GM19240 (cell line): ENCODE measurements at regions not wholly inside any gene's neighbourhood (a gene's known extent, or its start where the extent isn't known, plus 50 kb on each side); places are given as distances from the start of the nearest gene placed in this dataset.

Experiments used
- DNase-seq: peaks from one replicate; pipeline ENCODE4 v3.0.0; 2011; ENCODE audit warnings: low spot score; ENCODE audit not compliant: insufficient read length

GRCh38 chr5:174191076-174191475 is 145.6 kb downstream of the NSG2 start:
- no peak for DNase-seq

GRCh38 chr5:174191850-174192655 is 146.5 kb downstream of the NSG2 start:
- DNase-seq: no peak

- no peak for DNase-seq
Measured at GRCh38 chr5:174192901-174193300, 147.4 kb downstream of the NSG2 start.

- no peak for DNase-seq
Measured at GRCh38 chr5:174195517-174195916, 150.0 kb downstream of the NSG2 start.

DNA sequence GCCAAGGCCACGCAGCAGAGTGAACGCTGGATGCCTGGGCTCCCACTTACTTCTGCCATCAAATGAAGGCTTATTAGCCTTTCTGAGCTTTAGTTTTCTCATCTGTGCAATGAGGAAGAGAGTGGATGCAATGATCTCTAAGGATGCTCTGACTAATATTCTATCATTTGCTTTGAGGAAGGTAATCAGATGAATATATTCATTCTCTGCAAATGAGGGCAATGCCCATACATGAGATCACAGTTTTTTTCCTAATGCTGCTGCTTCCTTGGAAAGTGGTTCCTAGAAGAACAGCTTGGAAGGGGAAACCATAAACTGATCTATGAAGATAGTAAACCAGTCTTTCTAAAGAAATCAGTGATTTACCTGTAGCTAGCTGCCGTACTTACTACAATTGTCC is 152.4 kb downstream of the NSG2 start:
- no peak for DNase-seq

GRCh38 chr5:174198541-174198940 is 153.0 kb downstream of the NSG2 start:
- no peak for DNase-seq

DNA sequence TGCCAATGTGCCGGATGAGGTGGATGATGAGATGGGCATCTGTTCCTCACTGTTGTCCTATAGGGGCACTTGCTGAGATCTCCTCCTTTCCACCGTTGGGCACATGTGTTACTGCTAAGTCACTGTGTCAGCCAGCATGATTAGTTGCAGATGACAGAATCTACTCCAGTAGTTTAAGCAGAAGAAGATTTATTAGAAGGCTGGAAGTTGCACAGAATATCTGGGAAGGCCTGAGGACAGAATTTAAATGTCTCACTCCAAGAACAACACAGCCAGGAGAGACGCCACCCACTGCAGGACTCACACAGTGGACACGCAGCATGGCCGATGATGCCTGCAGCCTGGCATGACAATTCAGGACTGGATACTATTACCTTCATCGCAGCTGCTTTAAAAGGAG is 157.5 kb downstream of the NSG2 start:
- DNase-seq: no peak

- DNase-seq: no peak
Measured at GRCh38 chr5:174204535-174205313, 159.2 kb downstream of the NSG2 start.

GRCh38 chr5:174205939-174206338 is 160.4 kb downstream of the NSG2 start:
- DNase-seq: no peak

DNA sequence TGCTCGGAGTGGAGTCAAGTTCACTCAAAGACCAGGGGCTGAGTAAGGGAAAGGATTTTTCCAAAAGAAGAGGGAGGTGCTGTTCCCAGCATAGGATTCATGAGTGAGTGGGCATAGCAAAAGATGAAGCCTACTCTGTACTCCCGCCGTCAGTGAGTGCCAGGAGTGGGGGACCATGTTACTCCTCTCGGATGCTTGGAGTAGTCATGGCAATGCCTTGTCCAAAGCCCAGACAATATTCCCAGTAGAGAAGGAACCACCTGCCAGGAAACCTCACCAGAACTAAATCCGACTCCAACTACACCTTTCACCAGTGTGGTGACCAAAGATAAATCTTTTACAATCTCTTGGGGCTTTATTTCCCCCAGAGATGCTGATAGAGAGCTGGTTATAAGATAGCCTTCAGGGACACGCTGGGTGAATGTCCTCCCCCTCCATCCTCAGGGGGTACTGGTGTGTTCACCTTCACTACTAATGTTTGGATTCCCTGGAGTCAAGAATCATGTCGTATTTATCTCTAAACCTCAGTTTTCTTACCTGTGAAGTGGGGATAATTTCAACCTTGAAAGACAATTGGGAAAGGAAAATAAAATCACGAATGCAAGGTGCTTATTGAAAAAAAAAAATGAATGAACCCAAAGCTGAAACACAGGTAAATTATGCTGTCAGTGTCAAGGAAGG is 165.2 kb downstream of the NSG2 start:
- DNase-seq: no peak

- DNase-seq: no peak
Measured at GRCh38 chr5:174211277-174211626, 165.7 kb downstream of the NSG2 start.

DNA sequence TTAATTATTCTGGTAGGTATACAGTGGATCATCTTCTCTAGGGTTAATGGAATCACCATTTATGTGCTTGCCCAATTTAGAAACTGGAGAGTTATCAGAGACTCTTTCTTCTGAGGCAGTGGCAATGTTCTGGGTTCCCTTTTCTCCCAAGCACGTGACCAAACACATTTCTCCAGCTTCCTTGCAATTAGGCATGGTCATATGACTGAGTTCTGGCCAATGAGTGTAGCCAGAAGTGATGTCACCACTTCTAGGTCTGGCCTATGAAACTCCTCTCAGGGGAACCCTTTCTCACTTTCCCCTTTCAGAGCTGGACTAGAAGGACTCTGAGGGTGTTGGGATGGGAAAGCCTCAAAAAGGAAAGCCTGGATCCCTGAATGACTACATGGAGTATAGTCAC is 172.0 kb downstream of the NSG2 start:
- no peak for DNase-seq

DNA sequence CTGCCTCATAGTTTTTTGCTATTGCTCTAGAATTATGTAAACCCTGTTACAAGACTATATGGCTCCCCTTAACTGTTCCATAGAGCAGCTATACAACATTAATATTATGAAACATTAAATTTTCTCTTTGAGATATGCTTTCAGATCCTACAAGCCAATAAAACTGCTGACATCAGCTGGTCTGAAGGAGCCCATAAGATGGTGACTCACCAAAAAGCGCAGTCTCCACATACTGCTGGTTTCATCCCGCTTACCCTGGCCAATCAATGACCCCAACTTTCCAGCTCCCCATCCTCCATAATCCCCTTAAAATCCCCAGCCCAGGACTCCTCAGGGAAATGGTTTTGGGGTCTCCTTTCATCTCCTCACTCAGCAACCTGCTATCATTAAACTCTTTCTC is 172.7 kb downstream of the NSG2 start:
- DNase-seq: no peak

DNA sequence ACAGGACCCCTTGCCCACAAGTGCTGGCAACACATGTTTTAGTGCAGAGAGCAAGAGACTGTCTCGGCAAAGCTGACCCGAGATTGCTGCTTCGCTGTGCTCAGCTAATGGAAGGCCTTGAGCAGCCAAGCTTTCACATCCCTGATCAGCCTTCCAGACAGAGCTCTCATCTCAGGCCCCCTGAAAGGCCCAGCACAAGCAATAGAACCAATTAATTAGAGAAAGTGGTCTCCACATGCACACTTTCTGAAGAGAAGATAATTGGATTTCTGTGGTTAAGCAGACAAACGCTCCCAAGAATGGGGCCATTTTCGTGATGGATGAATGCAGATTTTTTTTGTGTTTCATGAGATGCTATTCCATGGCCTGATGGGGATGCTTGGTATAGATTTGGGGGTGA is 174.9 kb downstream of the NSG2 start:
- no peak for DNase-seq

DNA sequence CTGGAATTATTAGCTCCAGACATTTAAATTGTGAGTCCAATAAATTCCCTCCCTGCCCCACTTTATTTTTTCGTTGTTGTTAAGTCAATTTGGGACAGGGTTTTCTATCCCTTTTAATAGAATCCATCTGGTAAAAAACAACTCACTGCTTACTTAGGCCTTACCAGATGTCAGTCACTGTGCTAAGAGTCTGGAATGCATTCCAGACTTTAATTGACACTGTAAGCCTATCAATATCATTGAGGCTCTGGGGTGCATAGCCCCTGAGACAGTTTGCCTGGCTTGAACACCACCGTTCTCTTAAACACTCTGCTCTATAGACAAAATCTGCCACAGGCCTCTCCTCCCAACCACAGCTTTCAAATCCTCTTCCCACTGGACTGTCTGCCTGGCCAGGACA is 175.9 kb downstream of the NSG2 start:
- no peak for DNase-seq

GRCh38 chr5:174221946-174222345 is 176.4 kb downstream of the NSG2 start:
- DNase-seq: no peak

DNA sequence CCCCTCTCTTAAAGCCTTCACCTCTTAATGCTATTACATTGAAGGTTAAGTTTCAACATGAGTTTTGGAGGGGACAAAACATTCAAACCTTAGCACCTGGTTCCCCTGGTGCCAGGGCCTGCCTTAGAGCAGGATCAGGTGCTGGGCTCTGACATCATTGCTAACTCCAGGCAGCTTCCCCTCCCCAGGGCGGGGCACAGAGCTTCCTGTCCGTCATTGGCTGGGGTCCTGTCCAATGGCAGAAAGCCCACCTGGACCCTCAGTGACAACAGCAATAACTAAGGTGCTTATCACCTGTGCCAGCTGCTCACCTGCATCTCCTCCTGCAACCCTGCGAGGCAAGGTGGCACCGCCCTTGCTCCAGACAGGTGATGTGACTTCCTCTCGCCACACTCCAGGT is 177.4 kb downstream of the NSG2 start:
- no peak for DNase-seq

DNA sequence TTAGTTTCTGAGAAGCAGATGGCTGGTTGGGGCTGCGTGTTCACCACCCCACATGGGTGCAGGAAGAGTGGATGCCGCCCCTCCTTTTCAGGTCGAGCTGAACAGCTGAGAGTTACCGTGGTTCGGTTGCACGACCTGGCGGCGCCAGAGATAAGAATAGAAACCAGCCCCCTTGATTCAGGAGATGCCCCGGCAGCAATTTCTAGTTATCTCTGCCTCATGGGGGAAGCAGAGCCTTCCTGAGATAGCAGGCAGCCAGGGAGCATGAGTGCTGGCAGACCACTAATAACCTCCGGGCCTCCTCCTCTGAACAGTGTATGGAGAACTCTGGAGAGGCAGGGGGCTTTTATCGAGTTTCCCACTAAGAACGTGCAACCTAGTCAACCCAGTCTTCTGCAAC is 177.8 kb downstream of the NSG2 start:
- no peak for DNase-seq

DNA sequence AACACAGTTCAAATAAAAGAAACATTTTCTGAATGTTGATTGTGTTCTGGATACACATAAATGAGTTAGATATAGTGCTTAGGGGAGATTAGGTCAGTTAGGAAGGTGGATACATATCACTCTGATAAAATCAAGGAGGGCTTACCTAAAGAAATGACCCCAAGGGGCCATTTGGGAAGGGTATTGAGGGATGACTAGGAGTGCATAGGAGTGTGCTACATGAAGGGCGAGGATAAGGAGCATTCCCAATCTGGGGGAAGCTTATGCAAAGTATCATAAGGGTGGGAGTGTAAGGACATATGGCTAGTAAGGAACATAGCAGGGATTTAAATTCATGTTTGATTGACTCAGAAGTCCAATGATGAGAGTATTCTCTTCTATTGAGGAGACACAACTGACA is 183.6 kb downstream of the NSG2 start:
- DNase-seq: no peak

DNA sequence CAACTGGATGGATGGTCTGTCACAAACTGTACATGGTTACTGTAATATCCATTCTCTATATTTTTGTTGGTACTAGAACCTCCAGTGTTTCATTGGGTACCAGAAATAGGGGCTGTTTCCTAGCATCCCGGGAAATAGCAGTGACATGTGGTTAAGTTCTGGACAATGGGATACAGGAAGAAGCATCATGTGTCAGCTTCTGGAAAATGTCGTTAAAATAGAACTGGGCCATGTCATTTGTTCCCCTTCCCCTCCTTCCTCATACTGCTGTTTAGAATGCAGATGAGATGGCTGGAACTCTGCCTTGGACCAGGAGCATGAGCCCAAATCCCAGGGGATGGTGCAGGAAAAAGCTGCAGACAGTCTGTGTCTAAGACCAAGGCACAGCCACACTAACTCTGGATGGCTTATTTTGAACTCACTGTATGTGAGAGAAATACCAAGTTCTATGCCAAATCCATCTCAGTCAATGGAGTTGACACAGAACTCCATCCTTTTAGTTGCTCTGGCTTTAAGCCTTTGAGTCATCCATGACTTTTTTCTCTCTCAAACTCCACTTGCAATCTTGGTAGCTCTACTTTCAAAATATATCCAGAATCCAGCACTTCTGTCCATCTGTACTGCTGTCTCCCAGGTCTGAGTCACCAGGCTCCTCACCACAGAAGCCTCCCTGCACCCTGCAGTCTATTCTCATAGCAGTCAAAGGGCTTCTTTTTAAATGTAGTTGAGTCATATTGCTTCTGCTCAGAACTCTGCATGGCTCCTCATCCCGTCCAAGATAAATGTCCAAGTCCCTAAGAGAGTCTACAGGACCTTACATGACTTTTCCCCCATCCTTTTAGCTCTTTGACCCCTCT is 184.2 kb downstream of the NSG2 start:
- DNase-seq: no peak

GRCh38 chr5:174231956-174232487 is 186.5 kb downstream of the NSG2 start:
- no peak for DNase-seq
